Upper lobe of right lung (tissue), 1 donor: ENCODE measurements at regions not wholly inside any gene's neighbourhood (a gene's known extent, or its start where the extent isn't known, plus 50 kb on each side); places are given as distances from the start of the nearest gene placed in this dataset.

Experiments used
- ATAC-seq: fragments of 200-7000 bp; cut with Tn5 transposase; one replicate; pipeline ENCODE4 v1.9.1; 2020; ENCODE audit warnings: mild to moderate bottlenecking, moderate library complexity
- DNase-seq: peaks from one replicate; pipeline ENCODE4 v3.0.0-alpha.2; 2020
- H3K27ac ChIP-seq: fragments of 200-600 bp; one replicate; pipeline ENCODE4 v1.8.0; 2022
- H3K27me3 ChIP-seq: fragments of 200-600 bp; one replicate; pipeline ENCODE4 v1.8.0; 2022; ENCODE audit warnings: mild to moderate bottlenecking
- H3K36me3 ChIP-seq: fragments of 200-600 bp; one replicate; pipeline ENCODE4 v1.8.0; 2022
- H3K4me1 ChIP-seq: fragments of 200-600 bp; one replicate; pipeline ENCODE4 v1.8.0; 2022
- H3K4me3 ChIP-seq: fragments of 200-600 bp; one replicate; pipeline ENCODE4 v1.8.0; 2022; ENCODE audit warnings: mild to moderate bottlenecking
- H3K9me3 ChIP-seq: fragments of 200-600 bp; one replicate; pipeline ENCODE4 v1.8.0; 2022
- CTCF ChIP-seq: fragments of 200-600 bp; IDR thresholded peaks from one replicate; pipeline ENCODE4 v1.8.0; 2022; ENCODE audit warnings: antibody characterized with exemption
- intact Hi-C: fragments of 100-400 bp; cut with DNase I; formaldehyde crosslinking; loops from one replicate; pipeline ENCODE4 v1.11.0; 2022
- donor health status: DM: no; HTN: yes; CAD: no; lungs with severe emphysema.

- Histone ChIP-seq H3K4me1 (no peaks in the 10 kb centered on the region), H3K27ac (no peak overlapping the region), H3K36me3 (no peaks in the 10 kb centered on the region), H3K27me3 (no peaks in the 10 kb centered on the region), H3K4me3 (no peak overlapping the region), H3K9me3 (no peaks in the 10 kb centered on the region)
- no peak for TF ChIP-seq CTCF
- DNase-seq (no peak), ATAC-seq (no peak)
- intact Hi-C loops, result no loop called here
Measured at GRCh38 chr4:89486673-89487072, 179.1 kb upstream of the GPRIN3 start.

- ATAC-seq (no peak), DNase-seq (no peak)
- Histone ChIP-seq H3K4me3 (no peak overlapping the region), H3K9me3 (no peaks in the 10 kb centered on the region), H3K27ac (no peak overlapping the region), H3K36me3 (no peaks in the 10 kb centered on the region), H3K4me1 (no peaks in the 10 kb centered on the region), H3K27me3 (no peaks in the 10 kb centered on the region)
- intact Hi-C loops, result no loop called here
- peak; percentile 32 for TF ChIP-seq CTCF
Measured at GRCh38 chr4:89486042-89486441, 178.4 kb upstream of the GPRIN3 start.

GRCh38 chr4:89483833-89484232 lies 176.2 kb upstream of the GPRIN3 start:
- no peak for TF ChIP-seq CTCF
- H3K36me3 ChIP-seq, result no peaks in the 10 kb centered on the region
- H3K27ac ChIP-seq, result no peak overlapping the region
- H3K4me1 ChIP-seq, result no peaks in the 10 kb centered on the region
- H3K27me3 ChIP-seq, result no peaks in the 10 kb centered on the region
- H3K9me3 ChIP-seq, result no peaks in the 10 kb centered on the region
- DNase-seq (no peak), ATAC-seq (no peak)
- H3K4me3 ChIP-seq, result no peak overlapping the region
- intact Hi-C loops, result no loop called here

- H3K36me3 ChIP-seq, result no peaks in the 10 kb centered on the region
- H3K27me3 ChIP-seq, result no peaks in the 10 kb centered on the region
- H3K4me3 ChIP-seq, result no peak overlapping the region
- DNase-seq, result no peak
- H3K4me1 ChIP-seq, result no peaks in the 10 kb centered on the region
- no peak overlapping the region for H3K27ac ChIP-seq
- no peak for ATAC-seq
- intact Hi-C loops, result no loop called here
- no peaks in the 10 kb centered on the region for H3K9me3 ChIP-seq
- no peak for TF ChIP-seq CTCF
Measured at GRCh38 chr4:89482926-89483595, 175.5 kb upstream of the GPRIN3 start.

GRCh38 chr4:89482251-89482650 lies 174.7 kb upstream of the GPRIN3 start:
- Histone ChIP-seq H3K4me3 (no peak overlapping the region), H3K9me3 (no peaks in the 10 kb centered on the region), H3K4me1 (no peaks in the 10 kb centered on the region), H3K27ac (no peak overlapping the region), H3K27me3 (no peaks in the 10 kb centered on the region), H3K36me3 (no peaks in the 10 kb centered on the region)
- ATAC-seq (peak; percentile 58), DNase-seq (no peak)
- TF ChIP-seq CTCF, result peak; percentile 37
- intact Hi-C loops, result no loop called here

- TF ChIP-seq CTCF, result no peak
- no peaks in the 10 kb centered on the region for H3K4me1 ChIP-seq
- DNase-seq, result no peak
- no peaks in the 10 kb centered on the region for H3K36me3 ChIP-seq
- H3K27me3 ChIP-seq, result no peaks in the 10 kb centered on the region
- H3K4me3 ChIP-seq, result peak overlapping the region; percentile 1
- ATAC-seq, result peak; percentile 85
- intact Hi-C loops, result no loop called here
- H3K9me3 ChIP-seq, result no peaks in the 10 kb centered on the region
- H3K27ac ChIP-seq, result no peak overlapping the region
Measured at GRCh38 chr4:89469930-89470375, 162.4 kb upstream of the GPRIN3 start.
